SK-N-SH (cell line): ENCODE measurements at regions not wholly inside any gene's neighbourhood (a gene's known extent, or its start where the extent isn't known, plus 50 kb on each side); places are given as distances from the start of the nearest gene placed in this dataset.

Experiments used
- CTCF ChIA-PET: fragments of 300-600, 350-600 bp; formaldehyde crosslinking; extraction: SDS; loops from one replicate; lab custom pipeline; 2021; lab: Yijun Ruan, JAX
- POLR2A ChIA-PET: fragments of 350-600 bp; sonication (Branson Sonifier 250); formaldehyde crosslinking; extraction: SDS; loops from one replicate; lab custom pipeline; 2020; ENCODE audit warnings: antibody characterized with exemption, inconsistent platforms; lab: Yijun Ruan, JAX
- DNase-seq: peaks from one replicate; pipeline ENCODE4 v3.0.0; 2012
- H2AFZ ChIP-seq: fragments of 200-600 bp; sonication (generic); 2 replicates; pipeline ENCODE4 v1.8.1; 2016; ENCODE audit warnings: antibody characterized with exemption, mild to moderate bottlenecking, low read depth
- H3F3A ChIP-seq: fragments of 200-600 bp; sonication (generic); replicated peaks from 2 replicates; pipeline ENCODE3; 2016; ENCODE audit warnings: antibody characterized with exemption, mild to moderate bottlenecking; ENCODE audit not compliant: insufficient read depth
- H3K27ac ChIP-seq, 2 experiments: fragments of 200-500 bp in 1 of 2; fragments of 200-600 bp in 1 of 2; sonication (Bioruptor generic) in 1 of 2; sonication (generic), shearing (Covaris generic) in 1 of 2; 2 replicates each; pipeline versions ENCODE4 v1.5.1 to v1.6.1; 2014 to 2016; ENCODE audit warnings: low read depth in 2 of 2, inconsistent platforms in 1 of 2, low read length in 1 of 2, mild to moderate bottlenecking in 1 of 2, mixed read lengths in 1 of 2
- H3K27me3 ChIP-seq: fragments of 200-600 bp; sonication (generic), shearing (Covaris generic); 2 replicates; pipeline ENCODE4 v1.6.1; 2016; ENCODE audit warnings: mixed run types; ENCODE audit not compliant: insufficient read depth
- H3K36me3 ChIP-seq, 2 experiments: fragments of 200-500 bp in 1 of 2; fragments of 200-600 bp in 1 of 2; sonication (Bioruptor generic) in 1 of 2; sonication (generic) in 1 of 2; replicated peaks in 1 of 2; 2 replicates each; pipeline versions ENCODE3 to v1.5.1; 2014 to 2016; ENCODE audit warnings: low read length in 1 of 2, mild to moderate bottlenecking in 1 of 2; ENCODE audit not compliant: insufficient read depth in 2 of 2, control insufficient read depth in 1 of 2
- H3K4me1 ChIP-seq, 2 experiments: fragments of 200-500 bp in 1 of 2; fragments of 200-600 bp in 1 of 2; sonication (Bioruptor generic) in 1 of 2; sonication (generic), shearing (Covaris generic) in 1 of 2; 2 replicates each; pipeline versions ENCODE4 v1.5.1 to v1.6.1; 2014 to 2016; ENCODE audit warnings: low read depth in 1 of 2, low read length in 1 of 2, mixed run types in 1 of 2; ENCODE audit not compliant: insufficient read depth in 2 of 2, control insufficient read depth in 1 of 2
- H3K4me2 ChIP-seq: fragments of 200-600 bp; sonication (generic), shearing (Covaris generic); 2 replicates; pipeline ENCODE4 v1.6.1; 2017; ENCODE audit warnings: mixed run types
- H3K4me3 ChIP-seq, 2 experiments: fragments of 200-500 bp in 1 of 2; fragments of 200-600 bp in 1 of 2; sonication (Bioruptor generic) in 1 of 2; sonication (generic), shearing (Covaris generic) in 1 of 2; 2 replicates each; pipeline versions ENCODE4 v1.5.1 to v1.8.1; 2014 to 2016; ENCODE audit warnings: low read depth in 2 of 2, inconsistent platforms in 1 of 2, low read length in 1 of 2, mild to moderate bottlenecking in 1 of 2, mixed read lengths in 1 of 2, moderate library complexity in 1 of 2
- H3K79me2 ChIP-seq: fragments of 200-600 bp; sonication (generic); 2 replicates; pipeline ENCODE4 v1.8.1; 2017; ENCODE audit warnings: mild to moderate bottlenecking; ENCODE audit not compliant: insufficient read depth
- H3K9ac ChIP-seq: fragments of 200-600 bp; sonication (generic); 2 replicates; pipeline ENCODE4 v1.6.1; 2017; ENCODE audit warnings: mixed run types
- H3K9me2 ChIP-seq: fragments of 200-600 bp; sonication (generic); 2 replicates; pipeline ENCODE4 v1.6.1; 2017; ENCODE audit warnings: mixed run types
- H3K9me3 ChIP-seq: fragments of 200-600 bp; sonication (generic); 2 replicates; pipeline ENCODE4 v1.6.1; 2017; ENCODE audit warnings: mixed run types, mild to moderate bottlenecking, moderate library complexity
- H4K20me1 ChIP-seq: fragments of 200-600 bp; sonication (generic); 2 replicates; pipeline ENCODE4 v1.6.1; 2017; ENCODE audit warnings: mild to moderate bottlenecking, mixed run types; ENCODE audit not compliant: insufficient read depth
- CHD2 ChIP-seq: fragments of 150-350 bp; IDR thresholded peaks from 2 replicates; pipeline ENCODE4 v1.6.1; 2018; ENCODE audit warnings: low read length; ENCODE audit not compliant: partially characterized antibody
- ELF1 ChIP-seq: IDR thresholded peaks from 2 replicates; pipeline ENCODE4 v1.4.0; 2012
- FOXJ3 ChIP-seq: sonication (generic); formaldehyde crosslinking; IDR thresholded peaks from 2 replicates; pipeline ENCODE4 v1.5.1; 2020; ENCODE audit warnings: mild to moderate bottlenecking, missing genetic modification reagents
- FOXM1 ChIP-seq: IDR thresholded peaks from 2 replicates; pipeline ENCODE4 v1.4.0; 2012; ENCODE audit warnings: low read depth, mild to moderate bottlenecking
- GATA2 ChIP-seq: sonication (generic); formaldehyde crosslinking; IDR thresholded peaks from 2 replicates; pipeline ENCODE4 v1.5.0; 2020; ENCODE audit warnings: mild to moderate bottlenecking, missing genetic modification reagents
- MAX ChIP-seq: IDR thresholded peaks from 2 replicates; pipeline ENCODE4 v1.4.0; 2012; ENCODE audit warnings: low read depth
- MEF2A ChIP-seq: IDR thresholded peaks from 2 replicates; pipeline ENCODE4 v1.4.0; 2012; ENCODE audit warnings: low read depth, borderline replicate concordance
- NFIC ChIP-seq: IDR thresholded peaks from 2 replicates; pipeline ENCODE4 v1.4.0; 2012; ENCODE audit warnings: borderline replicate concordance
- POLR2AphosphoS5 ChIP-seq: IDR thresholded peaks from 2 replicates; pipeline ENCODE4 v1.6.1; 2012; ENCODE audit warnings: low read depth, low read length
- RCOR1 ChIP-seq: fragments of 150-350 bp; IDR thresholded peaks from 2 replicates; pipeline ENCODE4 v1.6.1; 2017; ENCODE audit warnings: antibody characterized with exemption, low read length
- RXRA ChIP-seq: IDR thresholded peaks from 2 replicates; pipeline ENCODE4 v1.4.0; 2012; ENCODE audit warnings: low read depth, mild to moderate bottlenecking, borderline replicate concordance
- SIN3A ChIP-seq: IDR thresholded peaks from 2 replicates; pipeline ENCODE4 v1.6.1; 2012; ENCODE audit warnings: low read depth, mild to moderate bottlenecking, low read length, moderate library complexity, borderline replicate concordance
- TAF1 ChIP-seq: IDR thresholded peaks from 2 replicates; pipeline ENCODE4 v1.6.1; 2012; ENCODE audit warnings: low read depth, mild to moderate bottlenecking, low read length, moderate library complexity, borderline replicate concordance
- TCF12 ChIP-seq: IDR thresholded peaks from 2 replicates; pipeline ENCODE4 v1.4.0; 2012
- USF2 ChIP-seq: fragments of 150-350 bp; IDR thresholded peaks from 2 replicates; pipeline ENCODE4 v1.6.1; 2017; ENCODE audit warnings: antibody characterized with exemption, low read length, low read depth, borderline replicate concordance
- WGBS: methylation state at CpG from one replicate; pipeline ENCODE4 v1.1.6; 2017; ENCODE audit warnings: low lambda C conversion rate; 5-methylcytosine and 5-hydroxymethylcytosine counted together
- TF ChIP-seq, protein P1 (sequence below): IDR thresholded peaks from 2 replicates; pipeline ENCODE4 v1.4.0; 2012; ENCODE audit warnings: low read depth, borderline replicate concordance
- TF ChIP-seq, protein P2 (sequence below): fragments of 150-350 bp; IDR thresholded peaks from 2 replicates; pipeline ENCODE4 v1.6.1; 2016; ENCODE audit warnings: mild to moderate bottlenecking, low read depth, low read length

- TF ChIP-seq RCOR1 (no peak), TAF1 (no peak), CHD2 (no peak), FOXJ3 (no peak), POLR2AphosphoS5 (no peak), GATA2 (CRISPR knock-in tag) (no peak), ELF1 (no peak), RXRA (no peak), FOXM1 (no peak)
- TF ChIP-seq, protein P1, sequence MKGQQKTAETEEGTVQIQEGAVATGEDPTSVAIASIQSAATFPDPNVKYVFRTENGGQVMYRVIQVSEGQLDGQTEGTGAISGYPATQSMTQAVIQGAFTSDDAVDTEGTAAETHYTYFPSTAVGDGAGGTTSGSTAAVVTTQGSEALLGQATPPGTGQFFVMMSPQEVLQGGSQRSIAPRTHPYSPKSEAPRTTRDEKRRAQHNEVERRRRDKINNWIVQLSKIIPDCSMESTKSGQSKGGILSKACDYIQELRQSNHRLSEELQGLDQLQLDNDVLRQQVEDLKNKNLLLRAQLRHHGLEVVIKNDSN: no peak
- Histone ChIP-seq H3K9me3 (no peaks in the 10 kb centered on the region), H3K4me2 (no peak overlapping the region), H4K20me1 (no peaks in the 10 kb centered on the region), H3K9ac (no peak overlapping the region), H3F3A (no peaks in the 10 kb centered on the region), H3K36me3 (no peaks in the 10 kb centered on the region), H3K9me2 (no peaks in the 10 kb centered on the region), H3K4me1 (no peaks in the 10 kb centered on the region; a peak in 1 of 4 replicates), H3K4me3 (no peak overlapping the region), H2AFZ (no peak overlapping the region), H3K27ac (no peak overlapping the region), H3K27me3 (no peaks in the 10 kb centered on the region), H3K79me2 (no peaks in the 10 kb centered on the region)
- ChIA-PET CTCF (interaction anchor here (1.2 kb wide), 1 partner anchor 347 kb away, joined by 3 read pairs; no protein-coding TSS in a partner anchor), POLR2A (no interaction called here)
- 33% methylated on average over 15 of the region's 18 CpGs for WGBS
- DNase-seq: no peak
Measured at GRCh38 chr11:134521452-134522289, 109.6 kb upstream of the B3GAT1 start.

DNA sequence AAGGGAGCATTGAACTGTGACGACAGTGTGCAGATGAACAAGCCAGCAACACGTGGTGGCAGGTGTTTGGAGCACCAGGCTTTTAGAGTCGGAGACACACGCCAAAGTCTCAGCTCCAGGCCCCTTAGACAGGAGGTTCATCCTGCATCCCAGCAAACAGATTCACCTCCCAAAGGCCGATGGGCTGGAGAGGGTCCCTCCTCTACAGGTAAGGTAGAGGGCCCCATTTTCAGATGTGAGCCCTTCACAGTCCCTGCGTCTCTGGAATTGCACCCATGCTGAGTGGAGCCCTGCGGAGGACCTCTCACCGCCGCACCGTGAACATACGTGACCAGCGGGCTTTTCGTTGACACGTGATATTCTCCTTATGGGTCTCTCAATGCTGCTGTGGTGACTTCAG, 109.0 kb upstream of the B3GAT1 start:
- POLR2A ChIA-PET: no interaction called here

More for the DNA sequence above, 109.0 kb upstream of the B3GAT1 start:
- Histone ChIP-seq H3F3A (no peaks in the 10 kb centered on the region), H3K9me2 (no peaks in the 10 kb centered on the region), H3K4me1 (no peaks in the 10 kb centered on the region; a peak in 1 of 4 replicates), H3K4me3 (no peak overlapping the region), H3K79me2 (no peaks in the 10 kb centered on the region), H3K36me3 (no peaks in the 10 kb centered on the region), H3K9ac (no peak overlapping the region), H3K4me2 (no peak overlapping the region), H4K20me1 (no peaks in the 10 kb centered on the region), H3K9me3 (no peaks in the 10 kb centered on the region), H3K27me3 (no peaks in the 10 kb centered on the region), H3K27ac (no peak overlapping the region), H2AFZ (no peak overlapping the region)
- CTCF ChIA-PET: interaction anchor here (1.2 kb wide), 1 partner anchor 347 kb away, joined by 3 read pairs; no protein-coding TSS in a partner anchor
- WGBS: 60% methylated on average over 14 of the region's 14 CpGs
- TF ChIP-seq MAX (no peak), POLR2AphosphoS5 (no peak), TAF1 (no peak), USF2 (no peak), CHD2 (no peak), NFIC (no peak), MEF2A (no peak), SIN3A (no peak), RXRA (no peak), TCF12 (no peak)
- TF ChIP-seq, protein P2, sequence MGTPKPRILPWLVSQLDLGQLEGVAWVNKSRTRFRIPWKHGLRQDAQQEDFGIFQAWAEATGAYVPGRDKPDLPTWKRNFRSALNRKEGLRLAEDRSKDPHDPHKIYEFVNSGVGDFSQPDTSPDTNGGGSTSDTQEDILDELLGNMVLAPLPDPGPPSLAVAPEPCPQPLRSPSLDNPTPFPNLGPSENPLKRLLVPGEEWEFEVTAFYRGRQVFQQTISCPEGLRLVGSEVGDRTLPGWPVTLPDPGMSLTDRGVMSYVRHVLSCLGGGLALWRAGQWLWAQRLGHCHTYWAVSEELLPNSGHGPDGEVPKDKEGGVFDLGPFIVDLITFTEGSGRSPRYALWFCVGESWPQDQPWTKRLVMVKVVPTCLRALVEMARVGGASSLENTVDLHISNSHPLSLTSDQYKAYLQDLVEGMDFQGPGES: no peak
- TF ChIP-seq, protein P1: no peak
- DNase-seq: no peak
